ENCODE measurements at regions not wholly inside any gene's neighbourhood (a gene's known extent, or its start where the extent isn't known, plus 50 kb on each side); places are given as distances from the start of the nearest gene placed in this dataset.

- H3K9me3 Mint-ChIP-seq = no peaks in the 10 kb centered on the region
Measured at GRCh38 chr6:54776891-54777290, 69.7 kb upstream of the FAM83B start.

More at GRCh38 chr6:54776891-54777290, 69.7 kb upstream of the FAM83B start:
- TF ChIP-seq CTCF (conservative IDR thresholded peaks at IDR 0.05) = no peak
- Mint-ChIP-seq H3K36me3 (ENCODE audit: insufficient read depth in 1 of 3, low read depth in 3 of 3) (peaks cover 0 to 4% (median 0%) of the 10 kb centered on the region in 3 experiments; a peak in 3 of 7 replicates), H3K27ac (no peak overlapping the region), H3K4me1 (peaks cover 6 to 9% of the 10 kb centered on the region in 2 experiments), H3K27me3 (ENCODE audit: low read depth) (no peaks in the 10 kb centered on the region), H3K4me3 (no peak overlapping the region)
- H2BK20ac ChIP-seq (ENCODE audit: low read depth, low read length, poor library complexity, severe bottlenecking) = no peak overlapping the region
- no peak overlapping the region for H4K5ac ChIP-seq (ENCODE audit: insufficient read length, low read depth, low read length)
- no peak overlapping the region for H3K23ac ChIP-seq (ENCODE audit: insufficient read length, low read depth, low read length)
- no CpG with 5 or more reads among the region's 1 CpG for WGBS (ENCODE audit: extremely low coverage, insufficient read length, low lambda C conversion rate)
- H4K8ac ChIP-seq (replicated peaks; ENCODE audit: insufficient read length, low read depth, low read length) = no peak overlapping the region
- no peak overlapping the region for H3K56ac ChIP-seq (ENCODE audit: insufficient read length, low read depth, low read length)
- H2AK5ac ChIP-seq (ENCODE audit: insufficient read length, low read length) = no peak overlapping the region
- no peak overlapping the region for H3K4ac ChIP-seq (ENCODE audit: low read depth, low read length)
- H3K79me2 ChIP-seq (ENCODE audit: insufficient read depth, low read length) = no peaks in the 10 kb centered on the region
- H2BK120ac ChIP-seq (ENCODE audit: low read depth, low read length, poor library complexity, severe bottlenecking) = no peak overlapping the region
- H2BK15ac ChIP-seq (ENCODE audit: low read depth, low read length) = no peak overlapping the region
- no peak overlapping the region for H3K9ac ChIP-seq (ENCODE audit: extremely low read depth, insufficient read length, low read length)
- H3K27me3 ChIP-seq (ENCODE audit: insufficient read depth, low read length) = no peaks in the 10 kb centered on the region
- H3K14ac ChIP-seq (ENCODE audit: insufficient read depth, low read length) = no peak overlapping the region
- no peak for DNase-seq
- no peaks in the 10 kb centered on the region for H3K79me1 ChIP-seq (ENCODE audit: insufficient read depth, low read depth, low read length, poor library complexity, severe bottlenecking)
- no peaks in the 10 kb centered on the region for H3K9me3 ChIP-seq (ENCODE audit: control insufficient read depth, low read depth, low read length)
- H4K91ac ChIP-seq (ENCODE audit: insufficient read length, low read depth, low read length) = no peak overlapping the region
- no peaks in the 10 kb centered on the region for H4K20me1 ChIP-seq (ENCODE audit: control insufficient read depth, insufficient read depth, insufficient read length)
- no peaks in the 10 kb centered on the region for H3K23me2 ChIP-seq (ENCODE audit: insufficient read length, low read depth, low read length, poor library complexity, severe bottlenecking)
- no peak overlapping the region for H3K27ac ChIP-seq (ENCODE audit: insufficient read length, low read depth, low read length)
- no peak overlapping the region for H3T11ph ChIP-seq (ENCODE audit: low read length)
- no peak overlapping the region for H2AFZ ChIP-seq (ENCODE audit: low read length)
- H3K4me2 ChIP-seq (ENCODE audit: insufficient read depth, insufficient read length, low read length) = no peak overlapping the region
- no peak overlapping the region for H3K18ac ChIP-seq (ENCODE audit: insufficient read length, low read depth, low read length)
- H2BK12ac ChIP-seq (ENCODE audit: insufficient read length, low read depth, low read length) = no peak overlapping the region
- H3K4me1 ChIP-seq (ENCODE audit: insufficient read depth, low read length) = no peaks in the 10 kb centered on the region
- H2BK5ac ChIP-seq (ENCODE audit: insufficient read length, low read length) = no peak overlapping the region

Measured in H9 (cell line).